ENCODE measurements at regions not wholly inside any gene's neighbourhood (a gene's known extent, or its start where the extent isn't known, plus 50 kb on each side); places are given as distances from the start of the nearest gene placed in this dataset.

DNA sequence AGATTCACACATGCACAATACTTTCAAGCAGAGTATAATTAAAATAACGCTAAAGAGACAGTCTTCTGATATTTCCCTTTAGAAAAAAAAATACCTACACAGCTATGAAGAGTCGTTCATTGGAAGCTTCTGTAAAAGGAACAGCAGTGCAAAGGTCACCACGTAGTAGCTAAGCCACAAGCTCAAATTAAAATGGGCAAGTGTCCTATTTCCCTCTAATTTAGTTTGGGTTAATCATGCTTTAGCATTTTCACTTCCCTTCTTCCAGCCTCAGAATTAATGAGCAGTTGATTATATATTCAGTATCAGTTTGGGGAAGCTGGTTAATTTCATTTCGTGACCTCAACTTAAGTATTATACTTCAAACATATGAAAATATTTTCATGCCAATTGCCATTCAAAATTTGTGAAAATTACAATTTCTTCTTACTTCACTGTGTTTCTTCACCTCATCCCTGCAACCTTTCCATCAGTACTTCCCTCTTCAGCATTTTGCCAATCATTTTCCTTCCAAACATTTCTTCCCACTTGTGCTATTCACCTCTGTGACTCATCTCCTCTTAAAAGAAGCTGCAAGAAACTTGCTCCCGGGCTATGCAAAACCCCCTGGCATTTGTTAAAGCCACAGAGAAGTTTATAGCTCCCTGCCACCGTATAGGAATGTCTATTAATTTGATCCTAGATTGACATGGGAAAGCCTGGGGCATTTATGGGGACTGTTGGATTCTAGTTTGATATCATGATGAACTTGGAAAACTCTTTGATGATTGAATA lies 83.0 kb downstream of the DMRTA1 start:
- no peaks in the 10 kb centered on the region for H3K9me3 ChIP-seq
- no peaks in the 10 kb centered on the region for H3K36me3 ChIP-seq
- no peaks in the 10 kb centered on the region for H3K4me1 ChIP-seq
- H3K4me3 ChIP-seq (ENCODE audit: low read depth, low read length) = no peak overlapping the region
- H3K27me3 ChIP-seq = no peaks in the 10 kb centered on the region
- TF ChIP-seq, protein P1, sequence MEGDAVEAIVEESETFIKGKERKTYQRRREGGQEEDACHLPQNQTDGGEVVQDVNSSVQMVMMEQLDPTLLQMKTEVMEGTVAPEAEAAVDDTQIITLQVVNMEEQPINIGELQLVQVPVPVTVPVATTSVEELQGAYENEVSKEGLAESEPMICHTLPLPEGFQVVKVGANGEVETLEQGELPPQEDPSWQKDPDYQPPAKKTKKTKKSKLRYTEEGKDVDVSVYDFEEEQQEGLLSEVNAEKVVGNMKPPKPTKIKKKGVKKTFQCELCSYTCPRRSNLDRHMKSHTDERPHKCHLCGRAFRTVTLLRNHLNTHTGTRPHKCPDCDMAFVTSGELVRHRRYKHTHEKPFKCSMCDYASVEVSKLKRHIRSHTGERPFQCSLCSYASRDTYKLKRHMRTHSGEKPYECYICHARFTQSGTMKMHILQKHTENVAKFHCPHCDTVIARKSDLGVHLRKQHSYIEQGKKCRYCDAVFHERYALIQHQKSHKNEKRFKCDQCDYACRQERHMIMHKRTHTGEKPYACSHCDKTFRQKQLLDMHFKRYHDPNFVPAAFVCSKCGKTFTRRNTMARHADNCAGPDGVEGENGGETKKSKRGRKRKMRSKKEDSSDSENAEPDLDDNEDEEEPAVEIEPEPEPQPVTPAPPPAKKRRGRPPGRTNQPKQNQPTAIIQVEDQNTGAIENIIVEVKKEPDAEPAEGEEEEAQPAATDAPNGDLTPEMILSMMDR (IDR thresholded peaks at IDR 0.05; ENCODE audit: low read depth, low read length) = no peak
- DNase-seq = no peak

DNA sequence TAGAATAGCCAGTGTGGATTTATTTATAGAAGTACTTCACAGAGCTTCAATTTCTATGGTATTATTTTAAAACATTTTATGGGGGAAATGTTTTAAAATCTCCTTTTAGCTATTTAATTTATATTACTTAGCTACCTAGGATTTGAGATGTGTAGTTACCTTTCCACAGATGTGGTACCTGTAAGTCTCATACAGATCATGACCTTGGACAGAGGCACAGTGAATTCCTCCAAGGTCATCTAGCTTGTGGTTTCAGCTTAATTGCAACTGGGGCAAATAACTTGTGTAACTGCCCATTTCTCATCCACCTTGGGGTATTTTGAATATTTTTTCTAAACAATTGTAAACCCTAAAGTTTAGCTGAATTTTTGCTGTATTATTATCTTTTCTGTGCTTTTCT lies 89.2 kb downstream of the DMRTA1 start:
- DNase-seq = no peak
- no peak overlapping the region for H3K4me3 ChIP-seq (ENCODE audit: low read depth, low read length)
- H3K27me3 ChIP-seq = no peaks in the 10 kb centered on the region
- H3K36me3 ChIP-seq = no peaks in the 10 kb centered on the region
- no peaks in the 10 kb centered on the region for H3K4me1 ChIP-seq
- TF ChIP-seq, protein P1 (IDR thresholded peaks at IDR 0.05; ENCODE audit: low read depth, low read length) = no peak
- no peaks in the 10 kb centered on the region for H3K9me3 ChIP-seq

DNA sequence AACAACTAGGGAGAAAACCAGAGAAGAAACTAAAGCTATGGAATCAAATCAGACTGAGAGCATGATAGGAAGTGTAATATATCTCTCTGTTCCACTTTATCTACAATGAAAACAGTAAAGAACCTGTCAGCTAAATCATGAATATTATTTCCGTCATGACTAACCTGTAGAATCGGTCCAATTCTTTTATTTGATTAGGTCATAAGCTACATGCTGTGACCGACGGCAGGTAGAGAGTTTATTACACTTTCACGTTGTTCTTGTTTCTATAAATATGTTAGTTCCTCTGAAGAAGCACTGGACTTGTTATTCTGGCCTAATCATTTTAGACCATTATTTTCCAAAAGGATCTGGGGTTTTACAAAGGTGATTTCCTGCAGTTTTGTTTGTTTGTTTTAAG lies 91.1 kb downstream of the DMRTA1 start:
- Histone ChIP-seq H3K27me3 (no peaks in the 10 kb centered on the region), H3K9me3 (no peaks in the 10 kb centered on the region), H3K4me1 (no peaks in the 10 kb centered on the region), H3K36me3 (no peaks in the 10 kb centered on the region), H3K4me3 (ENCODE audit: low read depth, low read length) (no peak overlapping the region)
- TF ChIP-seq, protein P1 (IDR thresholded peaks at IDR 0.05; ENCODE audit: low read depth, low read length) = no peak
- no peak for DNase-seq

DNA sequence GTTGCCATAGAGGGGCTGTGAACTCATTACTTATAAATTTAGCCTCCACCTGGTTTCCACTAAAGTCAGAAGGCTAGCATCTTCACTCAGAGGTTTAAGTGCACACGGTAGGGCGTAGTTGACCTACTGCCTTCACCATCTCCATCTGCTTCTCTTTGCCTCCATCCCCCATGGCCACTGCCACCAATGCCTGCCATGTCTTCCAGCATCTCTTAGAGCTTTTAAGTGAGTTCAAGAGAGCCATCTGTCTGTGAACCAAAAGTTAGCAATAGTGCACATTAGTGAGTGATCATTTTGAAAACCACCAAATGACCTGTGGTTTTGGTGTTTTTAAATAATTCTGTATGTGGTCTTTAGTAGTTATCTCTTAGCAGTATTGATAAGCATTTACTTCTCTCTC lies 102.0 kb downstream of the DMRTA1 start:
- Histone ChIP-seq H3K9me3 (no peaks in the 10 kb centered on the region), H3K4me1 (no peaks in the 10 kb centered on the region), H3K27me3 (no peaks in the 10 kb centered on the region), H3K4me3 (ENCODE audit: low read depth, low read length) (no peak overlapping the region), H3K36me3 (no peaks in the 10 kb centered on the region)
- DNase-seq = no peak
- TF ChIP-seq, protein P1 (IDR thresholded peaks at IDR 0.05; ENCODE audit: low read depth, low read length) = no peak

DNA sequence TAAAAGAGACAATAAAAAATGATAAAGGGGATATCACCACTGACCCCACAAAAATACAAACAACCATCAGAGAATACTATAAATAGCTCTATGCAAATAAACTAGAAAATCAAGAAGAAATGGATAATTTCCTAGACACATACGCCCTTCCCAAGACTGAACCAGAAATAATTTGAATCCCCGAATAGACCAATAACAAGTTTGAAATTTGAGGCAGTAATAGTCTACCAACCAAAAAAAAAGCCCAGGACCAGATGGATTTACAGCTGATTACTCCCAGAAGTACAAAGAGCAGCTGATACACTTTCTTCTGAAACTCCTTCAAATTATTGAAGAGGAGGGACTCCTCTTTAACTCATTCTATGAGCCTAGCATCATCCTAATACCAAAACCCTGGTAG lies 128.1 kb downstream of the DMRTA1 start:
- TF ChIP-seq, protein P1 (IDR thresholded peaks at IDR 0.05; ENCODE audit: low read depth, low read length) = no peak
- Histone ChIP-seq H3K9me3 (no peaks in the 10 kb centered on the region), H3K27me3 (no peaks in the 10 kb centered on the region)

DNA sequence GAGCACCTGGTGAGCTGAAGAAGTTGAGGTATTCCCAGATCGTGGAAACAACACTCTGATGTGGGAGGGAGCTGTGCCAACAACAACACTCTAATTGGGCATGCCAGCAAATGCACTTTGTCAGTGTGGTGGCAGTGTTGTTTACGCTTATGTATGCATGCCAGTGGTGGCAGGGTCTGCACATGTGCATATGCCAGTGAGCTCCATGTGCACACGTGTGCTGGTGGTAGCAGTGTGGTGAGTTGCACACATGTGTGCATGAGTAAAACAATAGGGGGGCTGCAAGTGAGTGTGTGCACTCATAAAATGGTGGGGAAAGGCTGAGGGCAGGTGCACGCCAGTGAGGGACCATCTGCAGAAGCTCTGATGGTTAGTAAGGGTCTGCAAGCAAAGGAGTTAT lies 134.2 kb downstream of the DMRTA1 start:
- Histone ChIP-seq H3K9me3 (no peaks in the 10 kb centered on the region), H3K27me3 (no peaks in the 10 kb centered on the region), H3K4me3 (ENCODE audit: low read depth, low read length) (no peak overlapping the region), H3K4me1 (no peaks in the 10 kb centered on the region), H3K36me3 (no peaks in the 10 kb centered on the region)
- DNase-seq = no peak
- TF ChIP-seq, protein P1 (IDR thresholded peaks at IDR 0.05; ENCODE audit: low read depth, low read length) = no peak

More for the DNA sequence above, 128.1 kb downstream of the DMRTA1 start:
- Histone ChIP-seq H3K36me3 (no peaks in the 10 kb centered on the region), H3K4me3 (ENCODE audit: low read depth, low read length) (no peak overlapping the region), H3K4me1 (no peaks in the 10 kb centered on the region)
- DNase-seq = no peak
